Gastrocnemius medialis (tissue), 4 donors: ENCODE measurements at regions not wholly inside any gene's neighbourhood (a gene's known extent, or its start where the extent isn't known, plus 50 kb on each side); places are given as distances from the start of the nearest gene placed in this dataset.

Experiments used
- CTCF ChIP-seq, 5 experiments: fragments of 450-650 bp in 3 of 5; fragments of 200-600 bp in 2 of 5; sonication (generic) in 2 of 5; IDR thresholded peaks in 4 of 5; conservative IDR thresholded peaks in 1 of 5; 1 replicate in 4 of 5; 2 replicates in 1 of 5; pipeline ENCODE4 v1.5.1; 2016 to 2019; ENCODE audit warnings: antibody characterized with exemption in 5 of 5, mild to moderate bottlenecking in 3 of 5, moderate library complexity in 3 of 5
- POLR2A ChIP-seq, 2 donors: fragments of 450-650 bp; IDR thresholded peaks; one replicate each; pipeline ENCODE4 v1.6.1; 2017; ENCODE audit warnings: antibody characterized with exemption in 2 of 2, mild to moderate bottlenecking in 2 of 2, moderate library complexity in 2 of 2

GRCh38 chr3:134722969-134723368 lies 72.1 kb upstream of the EPHB1 start:
- TF ChIP-seq CTCF (IDR thresholded peaks at IDR 0.05 in 4 of 5, conservative IDR thresholded peaks at IDR 0.05 in 1 of 5): no peak
- no peak for TF ChIP-seq POLR2A (IDR thresholded peaks at IDR 0.05)
